ENCODE measurements at regions not wholly inside any gene's neighbourhood (a gene's known extent, or its start where the extent isn't known, plus 50 kb on each side); places are given as distances from the start of the nearest gene placed in this dataset.

- TF ChIP-seq ETS1 (IDR thresholded peaks at IDR 0.05), result no peak
- TF ChIP-seq EZH2 (IDR thresholded peaks at IDR 0.05; ENCODE audit: low read depth, unreplicated experiment), result no peak
- TF ChIP-seq CTCF (conservative IDR thresholded peaks at IDR 0.05; ENCODE audit: low read depth in 2 of 2), result no peak
Measured at GRCh38 chr7:63027075-63027474, 971.6 kb upstream of the ZNF722 start (continued).

GRCh38 chr7:63028376-63029206 lies 970.1 kb upstream of the ZNF722 start:
- Mint-ChIP-seq H3K4me3 (no peak overlapping the region), H3K36me3 (ENCODE audit: low read depth) (peaks cover 64% of the 10 kb centered on the region), H3K9me3 (no peaks in the 10 kb centered on the region; the same call in 1 of the 3 replicates)
- TF ChIP-seq ZNF462 (CRISPR knock-in tag; IDR thresholded peaks at IDR 0.05) (no peak), EZH2 (IDR thresholded peaks at IDR 0.05; ENCODE audit: low read depth, unreplicated experiment) (no peak), REST (IDR thresholded peaks at IDR 0.05; ENCODE audit: unreplicated experiment) (no peak), ZNF114 (CRISPR knock-in tag; IDR thresholded peaks at IDR 0.05) (no peak), ZNF331 (CRISPR knock-in tag; IDR thresholded peaks at IDR 0.05; ENCODE audit: low read depth) (no peak), NANOG (IDR thresholded peaks at IDR 0.05; ENCODE audit: borderline replicate concordance) (no peak), STAT1 (IDR thresholded peaks at IDR 0.05; ENCODE audit: unreplicated experiment) (no peak)

More at GRCh38 chr7:63028376-63029206, 970.1 kb upstream of the ZNF722 start:
- no peaks in the 10 kb centered on the region for H3K4me1 Mint-ChIP-seq
- no peaks in the 10 kb centered on the region for H3F3A ChIP-seq (replicated peaks; ENCODE audit: low read depth)
- H3K36me3 ChIP-seq (ENCODE audit: insufficient read depth), result peaks cover 3% of the 10 kb centered on the region; the same call in 1 of the 2 replicates
- DNase-seq (ENCODE audit: low spot score) (no peak), ATAC-seq (no peak)
- H3K27ac Mint-ChIP-seq, result no peak overlapping the region
- H3K79me2 ChIP-seq (replicated peaks; ENCODE audit: insufficient read depth), result no peaks in the 10 kb centered on the region
- H2AFZ ChIP-seq, result no peak overlapping the region
- no peaks in the 10 kb centered on the region for H3K27me3 ChIP-seq (ENCODE audit: insufficient read depth)
- H3K27me3 Mint-ChIP-seq (ENCODE audit: insufficient read depth, low read depth, poor library complexity), result peaks cover 10% of the 10 kb centered on the region
- no peak overlapping the region for H3K4me3 ChIP-seq
- H3K4me1 ChIP-seq (ENCODE audit: insufficient read depth), result no peaks in the 10 kb centered on the region
- H4K20me1 ChIP-seq (replicated peaks; ENCODE audit: insufficient read depth), result no peaks in the 10 kb centered on the region
- no peak overlapping the region for H3K27ac ChIP-seq (ENCODE audit: low read depth)
- H3K9me2 ChIP-seq (ENCODE audit: insufficient read depth), result no peaks in the 10 kb centered on the region
- no peak overlapping the region for H3K4me2 ChIP-seq
